HG03460 (cell line): ENCODE measurements at regions not wholly inside any gene's neighbourhood (a gene's known extent, or its start where the extent isn't known, plus 50 kb on each side); places are given as distances from the start of the nearest gene placed in this dataset.

Experiments
- ATAC-seq: cut with Tn5 transposase; IDR thresholded peaks from one replicate; pipeline ENCODE4 v1.9.1; 2021; ENCODE audit not compliant: unreplicated experiment

DNA sequence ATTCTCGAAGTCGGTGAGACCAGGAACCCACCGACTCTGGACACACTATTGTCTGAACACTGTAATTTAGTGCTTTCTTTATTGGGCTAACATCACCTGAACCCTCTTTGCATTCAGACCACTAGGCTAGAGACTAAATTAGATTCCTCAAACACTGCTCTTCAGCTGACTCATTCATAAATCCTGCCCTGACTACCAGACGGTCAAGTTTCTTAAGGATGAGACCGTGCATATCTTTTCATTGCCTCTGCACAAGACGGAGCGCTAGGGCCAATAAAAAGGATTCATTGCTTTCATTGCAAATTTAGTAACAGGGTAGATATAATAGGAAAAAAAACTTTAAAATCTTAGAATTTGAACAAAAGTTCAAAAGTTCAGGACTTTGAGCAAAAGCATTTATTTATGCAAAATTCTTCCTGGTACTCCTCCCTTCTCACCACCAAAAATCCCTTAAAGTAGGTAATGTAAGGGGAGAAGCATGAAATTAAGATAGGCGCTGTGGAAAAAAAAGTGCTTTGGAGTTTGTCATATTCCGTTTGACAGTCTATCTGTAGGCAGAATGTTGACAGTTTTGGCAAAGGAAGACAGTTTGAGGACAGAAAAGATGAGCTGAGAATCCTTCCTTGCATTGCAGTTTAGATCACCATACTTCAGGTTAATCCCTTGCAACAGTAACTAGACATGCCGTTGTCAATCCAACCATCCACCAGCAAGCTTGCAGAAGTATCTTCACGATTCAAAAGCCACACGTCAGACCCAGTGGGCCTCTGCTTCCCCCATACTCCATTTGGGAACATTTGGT, 328.6 kb upstream of the JARID2 start:
- no peak for ATAC-seq

- no peak for ATAC-seq
These were observed 327.5 kb upstream of the JARID2 start for GRCh38 chr6:14918200-14918907.

GRCh38 chr6:14919038-14919670, 326.7 kb upstream of the JARID2 start:
- ATAC-seq = no peak

GRCh38 chr6:14920276-14920675, 325.6 kb upstream of the JARID2 start:
- no peak for ATAC-seq

- no peak for ATAC-seq
These were observed 324.7 kb upstream of the JARID2 start for GRCh38 chr6:14921170-14921569.

- ATAC-seq = no peak
These were observed 323.8 kb upstream of the JARID2 start for GRCh38 chr6:14921878-14922671.

DNA sequence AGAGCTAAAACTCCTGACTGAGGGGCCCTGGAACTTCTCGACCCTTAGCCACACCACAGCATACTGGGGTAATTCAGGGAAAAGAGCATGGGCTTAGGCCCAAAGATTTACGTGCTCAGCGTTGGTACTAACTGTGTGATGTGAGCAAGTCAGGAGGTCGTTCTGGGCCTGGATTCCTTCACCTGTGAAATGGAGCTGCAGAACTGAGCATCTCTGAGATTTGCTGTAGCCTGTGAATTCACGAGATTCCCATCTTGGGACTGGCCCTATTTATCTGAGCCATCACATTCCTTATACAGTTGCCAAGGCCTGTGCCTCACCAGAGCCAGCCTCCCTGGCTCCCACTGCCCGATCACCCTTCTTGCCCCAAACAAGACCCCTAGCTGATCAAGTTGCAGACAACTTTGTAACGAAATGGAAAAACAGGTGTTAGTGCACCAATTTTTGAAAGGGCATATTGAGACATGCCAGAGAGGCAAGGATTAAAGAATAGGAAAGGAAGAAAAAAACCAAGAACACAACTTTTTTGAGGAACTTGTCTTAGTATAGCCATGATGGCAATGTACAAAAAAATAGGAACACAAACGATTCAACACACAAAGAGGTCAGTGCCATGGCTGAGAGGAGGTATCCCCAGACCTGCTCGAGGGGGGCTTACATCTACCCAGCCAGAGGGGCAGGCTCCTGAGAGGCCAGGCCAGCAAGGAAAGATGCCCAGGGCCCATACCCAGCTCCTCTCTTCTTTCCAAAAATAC, 323.0 kb upstream of the JARID2 start:
- no peak for ATAC-seq

GRCh38 chr6:14924126-14925024, 321.5 kb upstream of the JARID2 start:
- ATAC-seq = no peak

- no peak for ATAC-seq
These were observed 320.7 kb upstream of the JARID2 start for GRCh38 chr6:14925025-14925698.

DNA sequence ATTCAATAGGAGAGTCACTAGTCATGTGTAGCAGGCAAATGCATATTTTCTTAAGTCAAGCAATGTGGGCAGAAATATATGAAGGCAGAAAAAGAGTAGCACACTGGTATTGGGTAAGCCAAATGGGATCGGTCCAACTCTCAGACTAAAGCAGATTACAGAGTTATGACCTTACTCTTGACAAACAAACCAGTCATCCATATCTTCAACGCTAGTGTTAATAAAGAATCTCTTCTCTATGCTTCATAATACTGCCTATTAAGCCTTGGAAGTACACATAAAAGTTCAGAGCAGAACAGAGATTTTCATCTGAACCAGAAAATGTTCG, 320.2 kb upstream of the JARID2 start:
- no peak for ATAC-seq

GRCh38 chr6:14927398-14927797, 318.5 kb upstream of the JARID2 start:
- no peak for ATAC-seq

DNA sequence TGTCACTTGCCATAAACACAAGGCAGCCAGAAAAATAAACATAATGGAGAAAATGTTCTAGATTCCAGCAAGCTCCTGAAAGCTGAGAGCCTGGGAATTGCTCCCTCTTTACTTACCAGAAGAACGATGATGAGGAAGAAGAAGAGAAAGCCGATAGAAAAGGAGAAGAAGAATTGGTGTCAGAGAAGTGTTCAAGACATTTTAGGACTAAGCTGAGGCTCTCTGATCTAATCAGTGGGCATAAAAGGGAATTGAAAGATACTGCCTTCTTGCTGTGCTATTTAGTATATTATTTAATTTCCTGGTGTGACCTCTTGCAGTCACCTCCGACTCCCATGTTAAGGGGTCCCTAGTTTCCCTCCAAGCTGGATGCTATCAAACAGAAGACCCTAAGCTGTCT, 316.6 kb upstream of the JARID2 start:
- ATAC-seq = no peak

GRCh38 chr6:14930366-14930989, 315.4 kb upstream of the JARID2 start:
- no peak for ATAC-seq

- ATAC-seq = no peak
These were observed 313.2 kb upstream of the JARID2 start for GRCh38 chr6:14932485-14933182.

DNA sequence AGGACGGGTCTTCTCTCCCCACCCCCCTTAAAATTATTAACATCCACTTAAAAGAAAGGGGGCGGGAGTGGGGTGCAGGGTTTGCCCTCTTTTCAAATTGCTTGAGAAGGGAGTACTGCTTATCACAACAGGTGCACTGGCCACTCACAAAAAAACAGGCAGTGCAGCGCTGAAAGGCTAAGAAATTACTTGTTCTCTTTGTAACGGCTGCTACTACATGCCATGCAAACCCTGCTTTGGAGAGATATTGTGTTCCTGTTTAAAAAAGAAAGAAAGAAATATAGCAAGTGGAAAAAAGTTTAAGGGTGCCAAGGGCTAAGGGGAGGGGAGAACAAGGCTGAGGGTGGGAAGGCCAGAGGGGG, 312.7 kb upstream of the JARID2 start:
- ATAC-seq = no peak

DNA sequence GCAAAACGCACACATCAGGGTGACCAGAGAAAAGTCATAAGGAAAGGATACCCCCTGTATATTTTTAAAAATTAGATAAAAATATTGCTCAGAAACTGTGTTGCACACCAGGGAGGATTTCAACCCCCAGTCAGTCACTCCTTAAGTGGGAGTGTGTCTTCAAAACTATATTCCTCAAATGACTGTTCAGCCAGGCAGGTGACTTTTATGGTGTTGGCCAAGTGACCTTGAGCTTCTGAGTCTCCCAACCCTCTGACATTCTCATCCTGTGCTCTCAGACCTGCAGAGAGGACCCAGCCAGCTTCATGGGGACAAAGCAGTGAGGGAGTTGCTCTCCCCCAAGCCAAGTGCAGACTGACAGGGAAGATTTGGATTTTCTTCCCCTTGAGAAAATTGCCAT, 311.9 kb upstream of the JARID2 start:
- no peak for ATAC-seq

DNA sequence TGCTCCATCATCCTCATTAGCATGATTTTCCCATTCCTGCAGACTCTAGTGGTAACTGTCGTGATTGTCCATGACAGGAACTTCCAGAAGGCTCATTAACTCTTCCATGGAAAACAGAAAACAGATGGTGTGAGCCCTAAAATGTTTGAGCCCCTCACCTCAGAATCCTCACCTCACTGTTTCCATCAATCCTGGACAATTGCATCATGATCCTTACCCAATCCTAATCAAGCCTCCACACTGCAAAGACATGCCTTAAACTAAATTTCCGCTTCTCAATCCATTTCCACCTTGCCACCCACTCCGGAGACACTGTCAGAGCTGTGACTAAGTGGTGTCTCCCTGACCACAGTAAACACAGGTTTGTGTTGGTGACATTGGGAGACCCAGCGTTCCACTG, 311.0 kb upstream of the JARID2 start:
- ATAC-seq = no peak

- ATAC-seq = no peak
These were observed 309.0 kb upstream of the JARID2 start for GRCh38 chr6:14936861-14937260.
